ENCODE measurements at regions not wholly inside any gene's neighbourhood (a gene's known extent, or its start where the extent isn't known, plus 50 kb on each side); places are given as distances from the start of the nearest gene placed in this dataset.
A peak's percentile ranks its signal among the peaks of the same experiment; 100 is the strongest.

DNA sequence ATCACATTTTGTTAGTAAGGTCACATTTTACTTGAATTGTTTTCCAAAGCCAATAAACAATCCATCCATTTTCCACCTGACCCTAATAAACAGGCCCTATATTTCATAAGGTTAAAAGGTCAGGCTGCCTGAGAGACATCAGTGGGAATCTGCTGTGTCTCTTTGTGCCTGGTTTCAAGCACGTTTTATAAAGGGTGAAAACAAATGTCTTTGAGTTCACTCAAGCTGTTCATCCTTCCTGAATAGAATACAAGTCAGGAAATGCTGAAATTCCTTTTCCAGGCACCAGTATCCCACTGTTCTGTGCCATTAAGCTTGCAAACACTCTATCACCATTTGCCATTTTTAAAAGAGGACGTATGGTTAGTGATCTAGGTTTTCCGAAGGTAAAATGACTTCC lies 67.5 kb upstream of the SPATA13 start:
- TF ChIP-seq, protein P1, sequence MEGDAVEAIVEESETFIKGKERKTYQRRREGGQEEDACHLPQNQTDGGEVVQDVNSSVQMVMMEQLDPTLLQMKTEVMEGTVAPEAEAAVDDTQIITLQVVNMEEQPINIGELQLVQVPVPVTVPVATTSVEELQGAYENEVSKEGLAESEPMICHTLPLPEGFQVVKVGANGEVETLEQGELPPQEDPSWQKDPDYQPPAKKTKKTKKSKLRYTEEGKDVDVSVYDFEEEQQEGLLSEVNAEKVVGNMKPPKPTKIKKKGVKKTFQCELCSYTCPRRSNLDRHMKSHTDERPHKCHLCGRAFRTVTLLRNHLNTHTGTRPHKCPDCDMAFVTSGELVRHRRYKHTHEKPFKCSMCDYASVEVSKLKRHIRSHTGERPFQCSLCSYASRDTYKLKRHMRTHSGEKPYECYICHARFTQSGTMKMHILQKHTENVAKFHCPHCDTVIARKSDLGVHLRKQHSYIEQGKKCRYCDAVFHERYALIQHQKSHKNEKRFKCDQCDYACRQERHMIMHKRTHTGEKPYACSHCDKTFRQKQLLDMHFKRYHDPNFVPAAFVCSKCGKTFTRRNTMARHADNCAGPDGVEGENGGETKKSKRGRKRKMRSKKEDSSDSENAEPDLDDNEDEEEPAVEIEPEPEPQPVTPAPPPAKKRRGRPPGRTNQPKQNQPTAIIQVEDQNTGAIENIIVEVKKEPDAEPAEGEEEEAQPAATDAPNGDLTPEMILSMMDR (IDR thresholded peaks at IDR 0.05; ENCODE audit: low read length, missing control alignments), result no peak
- no peak for DNase-seq (ENCODE audit: low read depth)
- no peak overlapping the region for H3K4me3 ChIP-seq (replicated peaks; ENCODE audit: low read depth, low read length)

DNA sequence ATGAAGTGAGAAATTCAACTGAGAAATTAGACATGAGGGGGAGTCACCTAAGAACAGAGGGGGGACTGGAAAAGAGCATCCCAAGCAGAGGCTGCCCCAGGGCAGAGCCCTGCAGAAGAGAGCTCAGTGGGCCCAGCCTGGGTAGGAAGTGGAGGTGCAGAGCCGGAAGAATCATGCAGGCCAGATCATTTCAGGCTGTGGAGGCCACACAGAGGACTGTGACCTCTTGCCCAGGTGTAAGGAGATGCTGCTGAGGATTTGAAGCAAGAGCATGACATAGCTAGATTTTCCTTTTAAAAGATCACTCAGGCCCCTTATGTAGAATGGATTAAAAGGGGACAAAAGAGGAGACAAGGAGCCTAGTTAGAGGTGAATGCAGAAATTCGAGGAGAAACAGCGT lies 63.9 kb upstream of the SPATA13 start:
- no peak for DNase-seq (ENCODE audit: low read depth)
- no peak overlapping the region for H3K4me3 ChIP-seq (replicated peaks; ENCODE audit: low read depth, low read length)
- TF ChIP-seq, protein P1 (IDR thresholded peaks at IDR 0.05; ENCODE audit: low read length, missing control alignments), result no peak

DNA sequence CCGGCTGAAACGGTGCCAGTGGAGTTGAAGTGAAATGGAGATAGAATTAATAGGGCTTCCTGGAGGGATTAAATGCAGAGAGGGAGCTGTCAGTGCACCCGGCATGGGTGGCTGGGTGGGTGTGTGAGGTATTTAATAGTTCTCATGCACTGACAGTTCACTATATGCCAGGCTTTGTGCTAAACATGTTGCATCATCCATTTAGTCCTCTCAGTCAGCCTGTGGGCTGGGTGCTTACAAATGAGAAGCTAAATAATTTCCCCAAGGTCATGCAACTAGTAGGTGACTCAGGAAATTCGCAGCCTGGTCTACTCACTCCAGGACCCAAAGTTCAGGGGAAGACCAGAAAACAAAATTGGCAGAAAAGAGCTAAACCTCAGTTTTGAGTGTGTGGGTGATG lies 63.5 kb upstream of the SPATA13 start:
- peak; percentile 47 for DNase-seq (ENCODE audit: low read depth)
- TF ChIP-seq, protein P1 (IDR thresholded peaks at IDR 0.05; ENCODE audit: low read length, missing control alignments), result no peak
- no peak overlapping the region for H3K4me3 ChIP-seq (replicated peaks; ENCODE audit: low read depth, low read length)

DNA sequence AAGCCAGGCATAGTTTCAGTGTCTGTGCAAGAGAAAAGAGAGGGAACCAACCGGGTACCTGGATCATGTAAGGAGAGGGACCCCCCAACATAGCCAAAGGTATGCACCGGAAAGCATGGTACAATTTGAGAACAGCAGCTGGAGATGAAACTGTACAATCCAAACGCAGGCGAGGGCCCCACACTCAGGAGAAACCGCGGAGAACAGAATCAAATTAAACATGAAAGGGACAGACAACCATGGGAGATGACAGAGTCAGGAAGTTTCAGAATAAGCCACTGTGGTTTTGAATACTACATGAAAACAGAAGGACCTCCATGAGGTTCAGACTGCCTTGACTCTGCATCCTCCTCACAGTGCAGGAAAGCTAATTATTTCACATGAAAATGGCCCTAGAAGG lies 62.9 kb upstream of the SPATA13 start:
- DNase-seq (ENCODE audit: low read depth), result no peak
- TF ChIP-seq, protein P1 (IDR thresholded peaks at IDR 0.05; ENCODE audit: low read length, missing control alignments), result no peak

DNA sequence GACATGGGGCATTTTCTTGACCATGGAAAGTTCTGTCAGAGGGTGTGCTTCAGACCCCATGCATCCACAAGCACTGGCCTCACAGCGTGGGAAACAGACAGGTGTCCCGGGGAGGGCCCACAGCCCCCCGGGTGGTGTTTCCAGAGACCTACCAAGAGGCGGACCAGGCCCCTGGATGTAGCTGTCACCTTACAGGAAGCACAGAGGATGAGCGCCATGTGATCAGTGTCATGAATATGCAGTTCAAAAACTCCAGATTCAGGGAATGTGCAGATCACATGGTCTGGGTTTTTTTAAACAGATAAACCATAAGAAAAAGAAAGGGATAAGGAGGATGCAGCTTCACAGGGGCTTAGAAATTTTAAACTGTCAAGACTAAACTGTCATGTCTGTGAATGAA lies 61.0 kb upstream of the SPATA13 start:
- DNase-seq (ENCODE audit: low read depth), result no peak
- TF ChIP-seq, protein P1 (IDR thresholded peaks at IDR 0.05; ENCODE audit: low read length, missing control alignments), result no peak
- H3K4me3 ChIP-seq (replicated peaks; ENCODE audit: low read depth, low read length), result no peak overlapping the region

More for the DNA sequence above, 62.9 kb upstream of the SPATA13 start:
- no peak overlapping the region for H3K4me3 ChIP-seq (replicated peaks; ENCODE audit: low read depth, low read length)

DNA sequence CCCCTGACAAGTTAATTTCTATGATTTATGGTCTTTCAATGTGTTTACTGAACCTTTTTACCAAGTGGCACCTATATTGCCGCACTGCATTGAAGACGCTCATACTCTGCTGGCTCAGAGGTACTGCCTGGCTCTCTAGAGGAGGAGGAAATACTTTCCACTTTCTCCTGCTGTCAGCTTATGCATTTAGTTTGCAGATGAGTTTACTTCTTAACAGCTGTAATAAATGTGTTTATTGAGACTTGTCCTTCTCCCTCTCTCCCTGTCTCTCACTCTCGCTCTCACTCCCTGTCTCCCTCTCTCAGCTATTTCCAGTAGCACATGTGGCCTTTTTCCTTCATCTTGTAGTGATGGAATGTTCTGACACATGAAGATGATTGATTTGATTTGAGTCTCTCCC lies 60.3 kb upstream of the SPATA13 start:
- TF ChIP-seq, protein P1 (IDR thresholded peaks at IDR 0.05; ENCODE audit: low read length, missing control alignments), result no peak
- no peak for DNase-seq (ENCODE audit: low read depth)
- no peak overlapping the region for H3K4me3 ChIP-seq (replicated peaks; ENCODE audit: low read depth, low read length)

DNA sequence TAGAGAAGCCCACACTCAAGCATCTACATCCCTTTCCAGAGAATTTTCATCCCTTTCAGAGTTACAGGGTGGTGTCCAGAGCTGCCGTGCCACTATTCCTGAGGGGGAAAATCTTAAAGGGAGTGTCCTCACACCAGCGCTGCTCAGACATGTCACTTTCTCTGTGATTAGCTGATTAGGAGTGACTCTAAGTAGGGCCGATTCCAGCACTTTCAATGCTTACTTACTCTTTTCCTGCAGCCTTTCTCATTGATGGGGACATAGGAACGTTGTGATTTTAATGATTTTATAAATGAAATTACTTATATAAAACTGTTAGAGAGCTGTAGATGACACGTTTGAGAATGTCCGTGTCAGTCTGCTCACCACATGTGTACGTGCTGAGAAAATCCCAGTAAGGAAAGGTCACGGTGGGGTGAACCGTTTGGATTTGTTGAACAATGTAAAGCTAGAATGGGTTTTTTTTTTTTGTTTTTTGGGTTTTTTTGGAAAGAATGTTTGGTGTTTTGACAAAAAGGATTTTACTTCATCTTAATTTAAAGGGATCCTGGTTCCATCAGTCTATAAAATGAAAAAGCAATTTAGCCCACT lies 56.6 kb upstream of the SPATA13 start:
- no peak overlapping the region for H3K4me3 ChIP-seq (replicated peaks; ENCODE audit: low read depth, low read length)
- TF ChIP-seq, protein P1 (IDR thresholded peaks at IDR 0.05; ENCODE audit: low read length, missing control alignments), result no peak
- DNase-seq (ENCODE audit: low read depth), result peak; percentile 8
